K562 (cell line): ENCODE measurements at regions not wholly inside any gene's neighbourhood (a gene's known extent, or its start where the extent isn't known, plus 50 kb on each side); places are given as distances from the start of the nearest gene placed in this dataset.

ENCODE experiments used
- ATAC-seq: fragments of 200-7000 bp; cut with Tn5 transposase; 3 replicates; pipeline ENCODE4 v1.9.1; 2020; ENCODE audit warnings: moderate library complexity
- BruUV-seq: library from RNA; stranded (reverse); fragments of 400-500 nt; replicated peaks from 2 replicates; lab custom pipeline; 2021; lab: Mats Ljungman, UMichigan
- CTCF ChIA-PET: fragments of 300-600 bp; formaldehyde crosslinking; extraction: SDS; loops from one replicate; lab custom pipeline; 2021; ENCODE audit warnings: low intra/inter-chr PET ratio; lab: Yijun Ruan, JAX
- POLR2A ChIA-PET: fragments of 300-600, 350-650 bp; sonication (Branson Sonifier 250); formaldehyde crosslinking; extraction: SDS; loops from one replicate; lab custom pipeline; 2021; ENCODE audit warnings: antibody characterized with exemption, inconsistent platforms; lab: Yijun Ruan, JAX
- DNase-seq, 4 experiments: peaks; one replicate each; pipeline versions ENCODE4 v3.0.0 to v3.0.0-alpha.2; 2011 to 2018; ENCODE audit warnings: low spot score in 3 of 4, mixed read lengths in 3 of 4; ENCODE audit errors: extremely low read depth in 1 of 4
- FAIRE-seq: peaks from 2 replicates; lab custom pipeline; 2011; peaks lifted over from hg19 to GRCh38; lab: Jason Lieb, UNC
- H2AFZ ChIP-seq: 2 replicates; pipeline ENCODE4 v1.6.0; 2011; ENCODE audit warnings: low read depth, low read length, control low read depth, inconsistent platforms
- H3K27ac ChIP-seq: fragments of 200-600 bp; 3 replicates; pipeline ENCODE4 v1.8.0; 2011; ENCODE audit warnings: low read depth, mild to moderate bottlenecking, control low read depth, inconsistent platforms, low read length, moderate library complexity, mixed read lengths; ENCODE audit errors: extremely low read depth
- H3K27me3 ChIP-seq, 2 experiments: fragments of 300-600 bp in 1 of 2; 2 replicates in 1 of 2; 3 replicates in 1 of 2; pipeline versions ENCODE4 v1.6.0 to v1.8.0; 2011; ENCODE audit warnings: inconsistent platforms in 2 of 2, low read length in 2 of 2, mild to moderate bottlenecking in 1 of 2, mixed read lengths in 1 of 2, moderate library complexity in 1 of 2; ENCODE audit not compliant: control insufficient read depth in 2 of 2, insufficient read depth in 2 of 2
- H3K36me3 ChIP-seq: fragments of 300-600 bp; 3 replicates; pipeline ENCODE4 v1.8.0; 2011; ENCODE audit warnings: mild to moderate bottlenecking, low read length, inconsistent platforms; ENCODE audit not compliant: control insufficient read depth, insufficient read depth
- H3K4me1 ChIP-seq, 2 experiments: fragments of 200-600 bp in 1 of 2; replicated peaks in 1 of 2; 2 replicates in 1 of 2; 3 replicates in 1 of 2; pipeline versions ENCODE4 v1.5.1 to v1.8.0; 2011; ENCODE audit warnings: inconsistent platforms in 2 of 2, low read length in 2 of 2, mild to moderate bottlenecking in 1 of 2, mixed read lengths in 1 of 2, moderate library complexity in 1 of 2; ENCODE audit not compliant: control insufficient read depth in 2 of 2, insufficient read depth in 2 of 2
- H3K4me2 ChIP-seq: 2 replicates; pipeline ENCODE4 v1.6.1; 2011; ENCODE audit warnings: low read length, control low read depth, inconsistent platforms, mixed read lengths; ENCODE audit not compliant: insufficient read depth
- H3K4me3 ChIP-seq: fragments of 200-600 bp; sonication (generic), shearing (Covaris generic); 2 replicates; pipeline ENCODE4 v1.5.1; 2016; ENCODE audit warnings: control low read depth, inconsistent platforms
- H3K79me2 ChIP-seq: fragments of 200-600 bp; 3 replicates; pipeline ENCODE4 v1.8.0; 2011; ENCODE audit warnings: low read length, inconsistent platforms; ENCODE audit not compliant: control insufficient read depth, insufficient read depth
- H3K9ac ChIP-seq, 2 experiments: 2 replicates each; pipeline versions ENCODE4 v1.6.0 to v1.6.1; 2011; ENCODE audit warnings: low read depth in 2 of 2, low read length in 2 of 2, control low read depth in 1 of 2, inconsistent platforms in 1 of 2, mild to moderate bottlenecking in 1 of 2, mixed read lengths in 1 of 2; ENCODE audit not compliant: insufficient read depth in 1 of 2
- H3K9me1 ChIP-seq: one replicate; pipeline ENCODE4 v1.6.0; 2011; ENCODE audit warnings: inconsistent platforms, mild to moderate bottlenecking, low read length, moderate library complexity; ENCODE audit not compliant: control insufficient read depth, insufficient read depth
- H3K9me3 ChIP-seq: replicated peaks from 2 replicates; pipeline ENCODE4 v1.5.1; 2011; ENCODE audit warnings: low read depth, low read length, inconsistent platforms; ENCODE audit not compliant: control insufficient read depth, insufficient read depth
- H4K20me1 ChIP-seq: replicated peaks from 2 replicates; pipeline ENCODE4 v1.6.1; 2011; ENCODE audit warnings: low read length, inconsistent platforms, mixed read lengths; ENCODE audit not compliant: control insufficient read depth, insufficient read depth
- ASH1L ChIP-seq: fragments of 450-650 bp; IDR thresholded peaks from 2 replicates; pipeline ENCODE4 v1.6.1; 2018; ENCODE audit warnings: borderline replicate concordance, mild to moderate bottlenecking, low read depth; ENCODE audit not compliant: partially characterized antibody
- RAD21 ChIP-seq, 2 experiments: fragments of 250-450 bp in 1 of 2; fragments of 450-650 bp in 1 of 2; sonication (Bioruptor Pico) in 1 of 2; formaldehyde crosslinking in 1 of 2; IDR thresholded peaks in 1 of 2; conservative IDR thresholded peaks in 1 of 2; 2 replicates each; pipeline versions ENCODE4 v1.4.0 to v1.8.0; 2020 to 2022; ENCODE audit warnings: mild to moderate bottlenecking in 2 of 2, moderate library complexity in 1 of 2
- SMARCE1 ChIP-seq: fragments of 450-650 bp; IDR thresholded peaks from 2 replicates; pipeline ENCODE4 v1.7.1; 2016; ENCODE audit warnings: mild to moderate bottlenecking
- TEAD4 ChIP-seq, 2 experiments: sonication (generic) in 1 of 2; formaldehyde crosslinking in 1 of 2; IDR thresholded peaks; 2 replicates each; pipeline versions ENCODE4 v1.6.1 to v1.8.0; 2012 to 2022; ENCODE audit warnings: borderline replicate concordance in 1 of 2, inconsistent platforms in 1 of 2, low read length in 1 of 2, mild to moderate bottlenecking in 1 of 2, missing genetic modification reagents in 1 of 2
- YY1 ChIP-seq, 3 experiments: IDR thresholded peaks; 2 replicates each; pipeline ENCODE4 v1.6.1; 2011; ENCODE audit warnings: low read length in 2 of 3, mild to moderate bottlenecking in 2 of 3, moderate library complexity in 2 of 3, borderline replicate concordance in 1 of 3, control low read depth in 1 of 3, low read depth in 1 of 3; ENCODE audit not compliant: insufficient read depth in 3 of 3, insufficient replicate concordance in 2 of 3, control insufficient read depth in 1 of 3, insufficient read length in 1 of 3; ENCODE audit errors: extremely low read depth in 1 of 3
- ZNF408 ChIP-seq: fragments of 250-450 bp; sonication (Bioruptor Pico); IDR thresholded peaks from 2 replicates; pipeline ENCODE4 v1.4.0; 2020; ENCODE audit warnings: low read depth, mild to moderate bottlenecking, moderate library complexity
- WGBS: fragments of 100-300 bp; shearing (Covaris generic); methylation state at CpG from one replicate; pipeline ENCODE4 v1.1.6; 2016; ENCODE audit warnings: low coverage, mixed read lengths; ENCODE audit not compliant: insufficient coverage; ENCODE audit errors: missing lambda C conversion rate; 5-methylcytosine and 5-hydroxymethylcytosine counted together
- in situ Hi-C: fragments of 300-500 bp; cut with MboI; formaldehyde crosslinking; loops from 4 replicates; pipeline ENCODE4 v1.15.0; 2018; ENCODE audit warnings: inconsistent platforms, mixed read lengths
- intact Hi-C: fragments of 100-400 bp; cut with micrococcal nuclease; formaldehyde crosslinking; loops from 2 replicates; pipeline ENCODE4 v1.14.2; 2022
- TF ChIP-seq, protein P1 (sequence below), 2 experiments: fragments of 450-650 bp; formaldehyde crosslinking in 1 of 2; IDR thresholded peaks; 2 replicates each; pipeline versions ENCODE4 v1.4.0 to v1.6.1; 2014 to 2020; ENCODE audit warnings: mild to moderate bottlenecking in 2 of 2, borderline replicate concordance in 1 of 2, low read depth in 1 of 2
- TF ChIP-seq, protein P2 (sequence below), 3 experiments: IDR thresholded peaks in 2 of 3; conservative IDR thresholded peaks in 1 of 3; 2 replicates each; pipeline ENCODE4 v1.5.1; 2011 to 2012; ENCODE audit warnings: low read length in 3 of 3, mild to moderate bottlenecking in 3 of 3, control low read depth in 2 of 3, improper control_type of control experiment in 1 of 3, inconsistent platforms in 1 of 3, low read depth in 1 of 3, mixed read lengths in 1 of 3, moderate library complexity in 1 of 3; ENCODE audit not compliant: insufficient read depth in 2 of 3

DNA sequence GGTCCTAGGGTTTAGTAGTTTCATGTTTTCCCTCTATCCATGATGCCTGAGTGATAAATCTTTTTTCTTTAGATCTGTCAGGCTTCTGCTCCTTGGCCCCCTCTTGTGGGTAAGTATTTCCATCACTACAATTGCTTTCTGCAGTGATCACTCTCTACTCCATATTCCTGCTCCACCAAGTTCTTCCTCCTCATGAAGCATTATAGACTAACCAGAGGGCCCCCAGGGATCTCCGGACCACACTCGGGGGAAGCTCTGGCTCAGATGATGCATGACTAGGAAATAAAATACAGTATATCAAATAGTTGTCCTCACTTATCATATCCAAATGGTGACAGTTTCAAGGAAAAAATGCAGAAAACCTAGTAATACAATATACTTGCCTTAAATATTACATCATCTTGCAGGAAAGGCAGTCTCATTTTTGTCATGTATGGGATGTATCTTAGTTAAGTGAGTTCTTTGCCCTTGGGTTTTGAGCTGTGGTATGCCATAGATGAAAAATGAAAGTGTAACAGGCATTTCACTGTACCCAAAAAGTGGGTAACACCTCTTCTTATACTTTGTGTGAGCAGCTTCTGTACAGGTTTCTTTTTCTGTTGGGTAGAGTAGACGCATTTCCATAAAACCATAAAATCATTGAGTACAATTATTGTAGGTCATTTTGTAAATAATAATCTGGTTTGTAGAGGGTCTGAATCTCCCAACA lies 200.9 kb upstream of the EYA4 start:
- Histone ChIP-seq H3K4me2 (no peak overlapping the region), H4K20me1 (no peaks in the 10 kb centered on the region), H3K27me3 (no peaks in the 10 kb centered on the region), H3K9ac (no peak overlapping the region), H3K9me1 (no peaks in the 10 kb centered on the region), H3K36me3 (no peaks in the 10 kb centered on the region), H3K79me2 (no peaks in the 10 kb centered on the region), H3K9me3 (no peaks in the 10 kb centered on the region), H3K4me3 (no peak overlapping the region), H3K27ac (no peak overlapping the region), H3K4me1 (no peaks in the 10 kb centered on the region), H2AFZ (no peak overlapping the region)
- intact Hi-C loops = loop anchor here (2.0 kb wide), 2 partner anchors 77 to 209 kb away; no protein-coding TSS in a partner anchor
- in situ Hi-C loops = no loop called here
- POLR2A ChIA-PET = interaction anchor here (0.6 kb wide), 1 partner anchor 770 kb away, joined by 3 read pairs; no protein-coding TSS in a partner anchor
- ATAC-seq (peak; percentile 75), FAIRE-seq (no peak), DNase-seq (peak in 2 of 4 experiments; percentile 8 to 20)
- BruUV-seq = no TSS peak
- CTCF ChIA-PET = interaction anchor here (0.6 kb wide), 1 partner anchor 88 kb away, joined by 3 read pairs; no protein-coding TSS in a partner anchor
- WGBS = 0% methylated on average over 3 of the region's 3 CpGs
- peak; percentile 13 to 38; a peak in 2 of 4 replicates for TF ChIP-seq RAD21 (CRISPR knock-in tag; conservative IDR thresholded peaks at IDR 0.05 in 1 of 2, IDR thresholded peaks at IDR 0.05 in 1 of 2)
- no peak for TF ChIP-seq ZNF408 (CRISPR knock-in tag)
- TF ChIP-seq YY1 (IDR thresholded peaks at IDR 0.05; ENCODE audit: borderline replicate concordance in 1 of 3, control insufficient read depth in 1 of 3, extremely low read depth in 1 of 3, insufficient read depth in 3 of 3, insufficient read length in 1 of 3, insufficient replicate concordance in 2 of 3, low read depth in 1 of 3, low read length in 2 of 3) = no peak
- TF ChIP-seq ASH1L = no peak
- TF ChIP-seq, protein P1, sequence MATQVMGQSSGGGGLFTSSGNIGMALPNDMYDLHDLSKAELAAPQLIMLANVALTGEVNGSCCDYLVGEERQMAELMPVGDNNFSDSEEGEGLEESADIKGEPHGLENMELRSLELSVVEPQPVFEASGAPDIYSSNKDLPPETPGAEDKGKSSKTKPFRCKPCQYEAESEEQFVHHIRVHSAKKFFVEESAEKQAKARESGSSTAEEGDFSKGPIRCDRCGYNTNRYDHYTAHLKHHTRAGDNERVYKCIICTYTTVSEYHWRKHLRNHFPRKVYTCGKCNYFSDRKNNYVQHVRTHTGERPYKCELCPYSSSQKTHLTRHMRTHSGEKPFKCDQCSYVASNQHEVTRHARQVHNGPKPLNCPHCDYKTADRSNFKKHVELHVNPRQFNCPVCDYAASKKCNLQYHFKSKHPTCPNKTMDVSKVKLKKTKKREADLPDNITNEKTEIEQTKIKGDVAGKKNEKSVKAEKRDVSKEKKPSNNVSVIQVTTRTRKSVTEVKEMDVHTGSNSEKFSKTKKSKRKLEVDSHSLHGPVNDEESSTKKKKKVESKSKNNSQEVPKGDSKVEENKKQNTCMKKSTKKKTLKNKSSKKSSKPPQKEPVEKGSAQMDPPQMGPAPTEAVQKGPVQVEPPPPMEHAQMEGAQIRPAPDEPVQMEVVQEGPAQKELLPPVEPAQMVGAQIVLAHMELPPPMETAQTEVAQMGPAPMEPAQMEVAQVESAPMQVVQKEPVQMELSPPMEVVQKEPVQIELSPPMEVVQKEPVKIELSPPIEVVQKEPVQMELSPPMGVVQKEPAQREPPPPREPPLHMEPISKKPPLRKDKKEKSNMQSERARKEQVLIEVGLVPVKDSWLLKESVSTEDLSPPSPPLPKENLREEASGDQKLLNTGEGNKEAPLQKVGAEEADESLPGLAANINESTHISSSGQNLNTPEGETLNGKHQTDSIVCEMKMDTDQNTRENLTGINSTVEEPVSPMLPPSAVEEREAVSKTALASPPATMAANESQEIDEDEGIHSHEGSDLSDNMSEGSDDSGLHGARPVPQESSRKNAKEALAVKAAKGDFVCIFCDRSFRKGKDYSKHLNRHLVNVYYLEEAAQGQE (IDR thresholded peaks at IDR 0.05; ENCODE audit: borderline replicate concordance) = no peak; the same call in 1 of the 2 replicates
- TF ChIP-seq, protein P1 (CRISPR knock-in tag; IDR thresholded peaks at IDR 0.05; ENCODE audit: low read depth) = no peak
- TF ChIP-seq SMARCE1 = no peak
- TF ChIP-seq, protein P2, sequence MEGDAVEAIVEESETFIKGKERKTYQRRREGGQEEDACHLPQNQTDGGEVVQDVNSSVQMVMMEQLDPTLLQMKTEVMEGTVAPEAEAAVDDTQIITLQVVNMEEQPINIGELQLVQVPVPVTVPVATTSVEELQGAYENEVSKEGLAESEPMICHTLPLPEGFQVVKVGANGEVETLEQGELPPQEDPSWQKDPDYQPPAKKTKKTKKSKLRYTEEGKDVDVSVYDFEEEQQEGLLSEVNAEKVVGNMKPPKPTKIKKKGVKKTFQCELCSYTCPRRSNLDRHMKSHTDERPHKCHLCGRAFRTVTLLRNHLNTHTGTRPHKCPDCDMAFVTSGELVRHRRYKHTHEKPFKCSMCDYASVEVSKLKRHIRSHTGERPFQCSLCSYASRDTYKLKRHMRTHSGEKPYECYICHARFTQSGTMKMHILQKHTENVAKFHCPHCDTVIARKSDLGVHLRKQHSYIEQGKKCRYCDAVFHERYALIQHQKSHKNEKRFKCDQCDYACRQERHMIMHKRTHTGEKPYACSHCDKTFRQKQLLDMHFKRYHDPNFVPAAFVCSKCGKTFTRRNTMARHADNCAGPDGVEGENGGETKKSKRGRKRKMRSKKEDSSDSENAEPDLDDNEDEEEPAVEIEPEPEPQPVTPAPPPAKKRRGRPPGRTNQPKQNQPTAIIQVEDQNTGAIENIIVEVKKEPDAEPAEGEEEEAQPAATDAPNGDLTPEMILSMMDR (IDR thresholded peaks at IDR 0.05 in 2 of 3, conservative IDR thresholded peaks at IDR 0.05 in 1 of 3; ENCODE audit: insufficient read depth in 2 of 3, low read depth in 1 of 3, low read length in 3 of 3) = peak; percentile 21 to 43 (median 38); a peak in 3 of 6 replicates
- no peak for TF ChIP-seq TEAD4 (IDR thresholded peaks at IDR 0.05; ENCODE audit: low read length)
- TF ChIP-seq TEAD4 (CRISPR knock-in tag; IDR thresholded peaks at IDR 0.05; ENCODE audit: borderline replicate concordance) = no peak
